ENCODE measurements at regions not wholly inside any gene's neighbourhood (a gene's known extent, or its start where the extent isn't known, plus 50 kb on each side); places are given as distances from the start of the nearest gene placed in this dataset.

DNA sequence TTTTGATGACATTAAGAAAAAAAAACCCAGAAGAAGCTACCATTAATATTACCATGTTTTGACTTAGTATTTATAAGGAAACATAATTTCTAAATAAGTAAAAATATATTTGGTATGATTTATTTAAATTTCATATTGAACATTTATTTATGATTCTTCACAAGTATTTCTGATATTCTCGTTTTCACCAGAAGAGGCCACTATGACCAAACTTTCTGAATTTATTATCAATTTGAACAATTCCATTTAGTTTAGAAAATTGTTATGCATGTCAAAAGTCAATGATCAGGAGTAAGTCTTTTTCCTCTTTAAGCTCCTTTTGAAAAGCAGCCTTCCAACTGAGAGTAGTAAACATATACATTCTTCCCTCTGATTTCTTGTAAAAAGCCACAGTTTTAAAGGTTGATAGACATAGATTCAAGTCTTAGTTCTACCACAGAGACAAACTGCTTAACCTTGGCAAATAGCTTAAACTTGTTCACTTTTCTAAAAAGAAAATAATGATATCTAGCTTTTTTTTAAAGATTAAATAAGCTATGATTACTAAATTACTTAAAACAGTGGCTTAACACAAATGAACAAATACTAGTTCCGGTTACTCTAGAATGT is 329.9 kb downstream of the TRIB2 start:
- Histone ChIP-seq H3K4me3 (no peak overlapping the region), H3K36me3 (no peaks in the 10 kb centered on the region), H3K9me3 (no peaks in the 10 kb centered on the region), H3K4me1 (no peaks in the 10 kb centered on the region), H3K27ac (no peak overlapping the region), H3K27me3 (no peaks in the 10 kb centered on the region)
- TF ChIP-seq CTCF (IDR thresholded peaks at IDR 0.05) (peak in 2 of 5 experiments; percentile 9 to 22), POLR2AphosphoS5 (IDR thresholded peaks at IDR 0.05) (no peak), EP300 (IDR thresholded peaks at IDR 0.05; ENCODE audit: low read depth) (no peak), POLR2A (IDR thresholded peaks at IDR 0.05) (no peak)
- 50% methylated on average over 2 of the region's 2 CpGs for WGBS, 2 donors (ENCODE audit: low coverage in 1 of 2)
- no peak for DNase-seq
- intact Hi-C loops (cut with DNase I; ENCODE audit: low total_unique reads) (no loop called here), in situ Hi-C loops (cut with MboI; ENCODE audit: low pct_ligation_motif_present in 1 of 4, low pct_unique_long_range_greater_than_20kb in 1 of 4, low sequenced_read_pairs in 3 of 4) (no loop called here)

GRCh38 chr2:13050764-13051163 is 334.0 kb downstream of the TRIB2 start:
- Histone ChIP-seq H3K27ac (no peak overlapping the region), H3K4me1 (no peaks in the 10 kb centered on the region), H3K9me3 (no peaks in the 10 kb centered on the region), H3K27me3 (no peaks in the 10 kb centered on the region), H3K4me3 (no peak overlapping the region), H3K36me3 (no peaks in the 10 kb centered on the region)
- in situ Hi-C loops (cut with MboI; ENCODE audit: low pct_ligation_motif_present in 1 of 4, low pct_unique_long_range_greater_than_20kb in 1 of 4, low sequenced_read_pairs in 3 of 4), result no loop called here
- no peak for DNase-seq
- TF ChIP-seq POLR2A (IDR thresholded peaks at IDR 0.05) (no peak), POLR2AphosphoS5 (IDR thresholded peaks at IDR 0.05) (no peak), CTCF (IDR thresholded peaks at IDR 0.05) (no peak), EP300 (IDR thresholded peaks at IDR 0.05; ENCODE audit: low read depth) (no peak)
- intact Hi-C loops (cut with DNase I; ENCODE audit: low total_unique reads), result no loop called here

- no peak for TF ChIP-seq EP300 (IDR thresholded peaks at IDR 0.05; ENCODE audit: low read depth)
- TF ChIP-seq POLR2A (IDR thresholded peaks at IDR 0.05), result no peak
- TF ChIP-seq CTCF (IDR thresholded peaks at IDR 0.05), result no peak
- no peak for TF ChIP-seq POLR2AphosphoS5 (IDR thresholded peaks at IDR 0.05)
- WGBS, 2 donors (ENCODE audit: low coverage in 1 of 2), result 44 to 49% methylated on average over 1 to 4 of the region's 4 CpGs
- Histone ChIP-seq H3K9me3 (no peaks in the 10 kb centered on the region), H3K4me1 (no peaks in the 10 kb centered on the region), H3K36me3 (no peaks in the 10 kb centered on the region), H3K27me3 (no peaks in the 10 kb centered on the region), H3K27ac (no peak overlapping the region), H3K4me3 (no peak overlapping the region)
- intact Hi-C loops (cut with DNase I; ENCODE audit: low total_unique reads), result no loop called here
- in situ Hi-C loops (cut with MboI; ENCODE audit: low pct_ligation_motif_present in 1 of 4, low pct_unique_long_range_greater_than_20kb in 1 of 4, low sequenced_read_pairs in 3 of 4), result no loop called here
- no peak for DNase-seq
These were observed 335.8 kb downstream of the TRIB2 start for GRCh38 chr2:13052547-13052946.

GRCh38 chr2:13056259-13056843 is 339.6 kb downstream of the TRIB2 start:
- Histone ChIP-seq H3K27me3 (no peaks in the 10 kb centered on the region), H3K27ac (no peak overlapping the region), H3K9me3 (no peaks in the 10 kb centered on the region), H3K4me1 (no peaks in the 10 kb centered on the region), H3K36me3 (no peaks in the 10 kb centered on the region), H3K4me3 (no peak overlapping the region)
- 15 to 31% methylated on average over 3 of the region's 3 CpGs for WGBS, 2 donors (ENCODE audit: low coverage in 1 of 2)
- in situ Hi-C loops (cut with MboI; ENCODE audit: low pct_ligation_motif_present in 1 of 4, low pct_unique_long_range_greater_than_20kb in 1 of 4, low sequenced_read_pairs in 3 of 4), result no loop called here
- intact Hi-C loops (cut with DNase I; ENCODE audit: low total_unique reads), result no loop called here
- TF ChIP-seq POLR2A (IDR thresholded peaks at IDR 0.05) (no peak), CTCF (IDR thresholded peaks at IDR 0.05) (peak in 2 of 5 experiments; percentile 13 to 18)
- DNase-seq, result no peak
